NCI-H1417 (cell line): ENCODE measurements at regions not wholly inside any gene's neighbourhood (a gene's known extent, or its start where the extent isn't known, plus 50 kb on each side); places are given as distances from the start of the nearest gene placed in this dataset.
"Not testable (repeated sequence)": the region's sequence is repeated elsewhere in the genome, so short reads cannot be mapped to it uniquely, and the experiment has no call there.

Experiments used
- DNase-seq, 3 experiments: peaks; one replicate each; lab custom pipeline; 2025; lab: John Stamatoyannopoulos, UW

DNA sequence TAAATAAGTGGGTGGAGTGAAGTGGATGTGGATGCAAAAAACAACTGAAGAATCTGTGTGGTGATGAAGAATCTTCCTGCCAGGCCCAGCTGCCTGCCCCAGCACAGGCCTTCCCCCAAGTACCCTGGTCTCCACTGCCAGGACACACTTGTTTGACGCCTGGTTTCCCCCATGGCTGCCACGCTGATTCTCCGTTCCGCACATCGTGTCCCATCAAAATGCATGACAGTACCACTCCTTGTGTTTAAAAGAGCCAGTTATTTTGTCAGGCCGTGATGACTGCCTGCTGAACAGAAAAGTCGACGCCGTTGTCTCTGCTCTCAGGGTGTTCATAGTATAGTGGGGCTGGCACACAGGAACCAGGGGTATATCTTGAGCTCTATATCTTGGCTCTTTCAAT, 50.3 kb upstream of the KYNU start:
- DNase-seq, result no peak

DNA sequence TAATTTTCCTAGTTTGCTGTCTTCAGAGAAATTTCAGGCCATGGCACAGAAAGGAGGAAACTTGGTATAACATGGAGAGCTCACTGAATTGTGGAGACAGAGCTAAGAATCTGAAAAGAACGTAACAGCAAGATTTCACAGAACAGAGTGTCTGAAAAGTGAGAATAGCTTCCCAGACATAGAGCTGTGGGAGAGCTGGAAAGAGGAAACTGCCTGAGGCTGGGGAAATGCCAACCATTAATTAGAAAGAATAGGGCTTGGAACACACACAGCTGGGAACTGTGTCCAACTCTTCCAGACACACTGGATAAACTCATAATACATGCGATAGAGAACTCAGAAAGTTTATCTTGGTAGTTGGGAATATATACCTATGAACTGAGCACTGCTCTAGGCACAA, 51.6 kb upstream of the KYNU start:
- peak in 2 of 3 experiments; percentile 12 to 55 for DNase-seq

DNA sequence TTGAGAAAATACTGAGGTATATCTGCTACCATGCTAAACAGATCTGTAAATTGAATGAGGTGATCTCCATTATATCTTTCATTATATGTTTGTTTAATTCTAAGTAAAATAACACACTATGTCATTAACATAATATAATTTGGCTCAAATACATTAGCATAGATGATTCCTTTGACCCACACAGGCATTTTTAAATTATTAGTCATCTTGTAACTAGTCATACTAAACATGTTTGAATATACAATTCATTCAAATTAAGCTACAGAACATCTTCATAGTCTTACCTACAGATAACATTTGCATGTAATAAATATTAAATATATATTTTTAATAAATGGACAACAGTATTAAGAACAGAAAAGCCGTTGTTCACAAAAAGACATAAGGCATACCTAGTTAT, 52.7 kb upstream of the KYNU start:
- DNase-seq, result no peak

DNA sequence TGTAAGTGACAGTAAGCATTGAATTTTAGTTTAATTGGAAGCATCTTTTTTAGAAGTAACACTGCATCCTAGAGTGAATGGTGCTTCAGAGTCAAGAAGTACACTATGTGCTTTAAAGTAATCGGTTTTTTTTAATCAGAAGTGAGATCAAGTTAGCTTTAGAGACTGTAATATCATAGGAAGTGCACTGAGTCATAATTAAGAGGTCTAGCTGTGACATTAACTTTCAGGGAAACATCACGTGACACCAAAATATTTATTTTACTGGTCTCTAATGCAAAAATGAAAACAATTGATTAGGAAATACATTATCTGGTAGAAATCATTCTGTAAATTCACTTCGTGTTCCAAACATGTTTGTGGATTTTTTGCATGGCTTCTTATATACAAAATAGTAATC, 55.3 kb upstream of the KYNU start:
- no peak for DNase-seq

DNA sequence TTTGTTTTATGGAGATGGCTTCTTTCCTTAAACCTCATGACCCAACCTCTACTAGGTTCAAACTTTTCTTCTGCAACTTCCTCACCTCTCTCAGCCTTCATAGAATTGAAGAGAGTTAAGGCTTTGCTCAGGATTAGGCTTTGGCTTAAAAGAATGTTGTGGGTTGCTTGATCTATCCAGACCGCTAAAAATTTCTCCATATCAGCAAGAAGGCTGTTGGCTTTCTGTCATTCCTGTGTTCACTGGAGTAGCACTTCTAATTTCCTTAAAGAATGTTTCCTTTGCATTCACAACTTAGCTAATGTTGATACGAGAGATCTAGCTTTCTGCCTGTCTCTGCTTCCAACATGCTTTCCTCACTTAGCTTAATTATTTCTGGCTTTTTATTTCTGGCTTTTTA, 58.1 kb upstream of the KYNU start:
- DNase-seq, result no peak

DNA sequence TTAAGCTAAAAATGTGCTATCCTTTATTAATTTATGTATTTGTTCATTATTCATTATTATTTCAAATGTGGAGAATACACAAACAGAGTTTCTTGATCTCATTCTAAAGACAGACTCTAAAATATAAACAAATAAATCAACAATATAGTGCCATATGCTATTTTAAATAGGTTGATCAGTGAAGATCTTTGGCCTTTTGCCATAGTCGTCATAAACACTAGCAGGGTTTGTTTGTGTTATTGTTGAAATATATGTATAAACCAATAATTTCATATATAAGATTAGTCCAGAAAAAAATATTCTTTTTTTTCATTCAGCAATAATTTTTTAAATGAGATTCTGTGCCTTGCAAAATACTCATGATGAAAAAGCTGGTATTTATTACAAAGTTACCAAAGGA, 62.1 kb upstream of the KYNU start:
- DNase-seq, result no peak

DNA sequence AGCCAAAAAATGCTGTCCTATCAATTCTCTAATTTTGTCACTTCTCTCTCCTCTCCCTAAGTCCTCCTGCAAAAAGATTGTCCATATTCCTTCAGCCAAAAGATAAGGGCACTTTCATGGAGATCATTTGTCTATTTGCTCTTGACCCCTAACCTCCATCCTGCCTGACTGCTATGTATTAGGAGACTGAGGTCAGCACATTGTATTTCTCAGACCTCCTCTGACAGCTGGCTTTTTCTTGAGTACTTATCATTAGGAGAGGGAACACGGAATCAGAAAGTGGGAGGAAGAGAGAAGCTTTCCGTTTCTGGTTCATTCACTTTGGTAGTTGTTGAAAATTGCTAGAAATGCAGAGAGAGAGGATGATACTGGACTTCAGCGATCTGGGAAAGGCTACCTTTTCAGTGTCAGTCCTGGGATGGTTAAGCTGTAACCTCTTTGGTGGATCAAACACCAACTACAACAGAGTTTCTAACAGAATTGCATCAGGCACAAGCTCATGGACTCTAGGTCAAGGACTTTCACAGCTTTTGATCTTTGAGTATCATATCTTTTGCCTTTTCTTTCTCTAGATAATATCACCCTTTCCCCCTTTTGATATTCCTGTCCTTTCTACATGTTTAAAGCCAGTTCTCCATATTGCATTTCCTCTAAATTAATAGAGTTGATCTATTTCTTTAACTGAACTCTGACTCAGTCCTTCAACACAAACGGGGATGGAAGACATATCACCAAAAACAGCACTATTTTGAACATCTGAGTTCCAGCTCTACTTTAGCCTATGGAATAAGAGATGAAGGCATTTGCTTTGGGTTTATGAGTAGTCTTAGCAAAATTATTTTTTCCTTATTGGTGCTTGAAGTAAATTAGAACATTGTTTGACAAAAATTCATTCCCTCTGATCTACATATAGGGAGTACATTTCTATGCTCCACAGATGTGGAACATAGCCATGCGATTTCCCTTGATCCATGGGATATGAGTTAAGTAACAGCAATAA, 63.3 kb upstream of the KYNU start:
- DNase-seq, result no peak

DNA sequence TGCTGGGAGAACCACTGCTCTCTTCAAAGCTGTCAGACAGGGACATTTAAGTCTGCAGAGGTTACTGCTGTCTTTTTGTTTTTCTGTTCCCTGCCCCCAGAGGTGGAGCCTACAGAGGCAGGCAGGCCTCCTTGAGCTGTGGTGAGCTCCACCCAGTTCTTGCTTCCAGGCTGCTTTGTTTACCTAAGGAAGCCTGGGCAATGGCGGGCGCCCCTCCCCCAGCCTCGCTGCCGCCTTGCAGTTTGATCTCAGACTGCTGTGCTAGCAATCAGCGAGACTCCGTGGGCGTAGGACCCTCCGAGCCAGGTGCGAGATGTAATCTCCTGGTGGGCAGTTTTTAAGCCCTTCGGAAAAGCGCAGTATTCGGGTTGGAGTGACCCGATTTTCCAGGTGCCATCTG, 65.8 kb upstream of the KYNU start:
- not testable (repeated sequence) for DNase-seq

DNA sequence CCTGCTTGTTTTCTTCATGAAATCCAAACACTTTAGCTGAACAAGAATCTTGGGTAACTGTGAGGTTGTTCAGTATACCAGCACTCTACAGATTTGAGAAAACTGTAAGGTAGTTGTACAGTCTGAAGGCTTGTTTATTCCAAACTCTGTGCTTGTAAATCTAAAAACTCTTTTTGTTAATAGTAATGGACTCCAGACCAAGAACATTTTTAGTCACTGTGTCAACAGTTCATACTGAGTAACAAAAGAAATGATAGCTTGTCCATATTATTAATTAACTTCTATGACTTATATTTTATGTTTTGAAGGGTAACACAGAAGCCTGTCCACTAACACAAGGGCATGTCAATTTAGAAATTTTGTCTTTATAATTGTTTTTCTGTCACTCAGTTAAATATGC, 72.2 kb upstream of the KYNU start:
- peak in 1 of 3 experiments; percentile 4 for DNase-seq

DNA sequence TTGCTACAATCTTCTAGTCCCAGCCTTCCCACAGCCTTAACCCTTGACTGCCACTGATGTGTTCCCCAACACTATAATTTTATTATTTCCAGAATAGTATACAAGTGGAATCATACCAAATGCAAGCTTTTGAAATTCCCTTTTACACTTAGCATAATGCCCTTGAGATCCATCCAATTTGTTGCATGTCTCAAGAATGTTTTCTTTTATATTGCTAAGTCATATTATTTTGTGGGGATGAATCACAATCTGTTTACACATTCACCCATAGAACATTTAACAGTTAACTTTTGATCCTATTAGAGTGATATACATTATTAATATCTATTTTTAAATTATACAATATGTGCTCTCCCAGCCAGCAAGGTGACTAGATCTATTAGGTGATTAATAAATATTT, 74.3 kb upstream of the KYNU start:
- DNase-seq, result no peak

DNA sequence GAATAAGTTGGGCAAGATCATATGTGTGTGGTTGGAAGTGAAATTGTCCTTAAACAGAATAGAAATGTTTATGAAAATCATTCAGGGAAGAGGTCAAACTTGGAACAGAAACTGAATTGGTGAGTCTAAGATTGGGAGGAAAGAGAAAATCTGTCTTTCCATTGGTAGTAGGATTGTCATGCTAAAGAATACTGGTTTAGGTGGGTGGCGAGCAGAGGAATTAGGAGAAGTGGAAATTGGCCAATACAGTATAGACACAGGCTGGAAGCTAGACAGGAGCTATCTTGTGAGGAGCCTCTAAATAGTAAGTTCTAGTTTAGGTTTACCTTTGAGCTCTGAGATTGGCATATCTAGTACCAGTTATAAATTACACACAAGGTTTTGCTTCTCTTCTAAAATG, 80.9 kb upstream of the KYNU start:
- DNase-seq, result no peak

DNA sequence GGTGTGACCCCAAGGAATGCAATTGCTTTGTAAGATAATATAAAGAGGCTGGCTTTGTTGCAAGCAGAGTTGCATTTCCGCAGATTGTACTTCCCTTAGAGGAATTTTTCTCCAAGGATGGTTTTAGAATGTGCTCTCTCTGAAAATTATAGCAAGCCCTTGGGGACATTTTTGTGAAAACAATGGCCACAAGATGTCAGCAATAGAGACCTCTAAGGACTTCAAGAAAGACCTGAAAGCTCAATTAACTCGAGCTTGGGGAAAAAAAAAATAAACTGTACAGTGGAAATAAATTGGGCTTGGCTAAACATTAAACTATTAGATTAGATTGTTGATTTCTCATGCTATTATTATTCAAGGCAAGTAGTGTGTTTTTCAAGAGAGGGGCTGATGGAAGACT, 81.3 kb upstream of the KYNU start:
- DNase-seq, result peak in 1 of 3 experiments; percentile 5

DNA sequence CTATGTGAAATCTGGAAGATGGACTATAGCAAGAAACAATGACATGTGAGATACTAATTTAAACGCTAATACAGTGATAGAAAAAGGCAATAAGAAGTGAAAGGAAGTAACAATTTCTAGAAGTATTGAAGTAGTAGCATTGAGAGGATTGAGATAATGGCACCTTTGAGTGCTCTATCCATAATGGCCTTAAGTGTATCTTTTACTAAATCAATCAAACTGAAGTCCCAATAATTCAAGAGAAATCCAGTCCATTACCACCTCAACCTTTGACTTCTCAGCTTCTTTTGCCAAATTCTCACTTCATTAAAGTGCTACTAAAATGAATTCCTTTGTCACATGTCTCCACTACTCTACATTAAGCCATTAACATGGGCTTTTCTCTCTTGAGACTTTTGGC, 82.6 kb upstream of the KYNU start:
- DNase-seq, result no peak

DNA sequence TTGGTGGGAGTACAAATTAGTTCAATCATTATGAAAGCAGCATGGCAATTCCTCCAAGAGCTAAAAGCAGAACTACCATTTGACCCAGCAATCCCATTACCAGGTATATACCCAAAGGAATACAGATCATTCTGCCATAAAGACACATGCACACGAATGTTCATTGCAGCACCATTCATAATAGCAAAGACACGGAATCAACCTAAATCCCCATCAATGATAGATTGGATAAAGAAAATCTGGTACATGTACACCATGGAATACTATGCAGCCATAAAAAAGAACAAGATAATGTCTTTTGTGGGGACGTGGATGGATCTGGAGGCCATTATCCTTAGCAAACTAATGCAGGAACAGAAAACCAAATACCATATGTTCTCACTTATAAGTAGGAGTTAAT, 85.1 kb upstream of the KYNU start:
- DNase-seq, result not testable (repeated sequence)

DNA sequence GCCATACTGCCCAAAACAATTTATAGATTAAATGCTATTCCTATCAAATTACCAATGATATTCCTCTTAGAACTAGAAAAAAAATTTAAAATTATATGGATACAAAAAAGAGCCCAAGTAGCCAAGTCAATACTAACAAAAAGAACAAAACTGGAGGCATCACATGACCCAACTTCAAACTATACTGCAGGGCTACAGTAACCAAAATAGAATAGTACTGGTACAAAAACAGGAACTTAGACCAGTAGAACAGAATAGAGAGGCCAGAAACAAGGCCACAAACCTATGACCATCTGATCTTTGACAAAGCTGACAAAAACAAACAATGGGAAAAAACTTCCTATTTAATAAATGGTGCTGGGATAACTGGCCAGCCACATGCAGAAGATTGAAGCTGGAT, 86.1 kb upstream of the KYNU start:
- DNase-seq, result no peak

DNA sequence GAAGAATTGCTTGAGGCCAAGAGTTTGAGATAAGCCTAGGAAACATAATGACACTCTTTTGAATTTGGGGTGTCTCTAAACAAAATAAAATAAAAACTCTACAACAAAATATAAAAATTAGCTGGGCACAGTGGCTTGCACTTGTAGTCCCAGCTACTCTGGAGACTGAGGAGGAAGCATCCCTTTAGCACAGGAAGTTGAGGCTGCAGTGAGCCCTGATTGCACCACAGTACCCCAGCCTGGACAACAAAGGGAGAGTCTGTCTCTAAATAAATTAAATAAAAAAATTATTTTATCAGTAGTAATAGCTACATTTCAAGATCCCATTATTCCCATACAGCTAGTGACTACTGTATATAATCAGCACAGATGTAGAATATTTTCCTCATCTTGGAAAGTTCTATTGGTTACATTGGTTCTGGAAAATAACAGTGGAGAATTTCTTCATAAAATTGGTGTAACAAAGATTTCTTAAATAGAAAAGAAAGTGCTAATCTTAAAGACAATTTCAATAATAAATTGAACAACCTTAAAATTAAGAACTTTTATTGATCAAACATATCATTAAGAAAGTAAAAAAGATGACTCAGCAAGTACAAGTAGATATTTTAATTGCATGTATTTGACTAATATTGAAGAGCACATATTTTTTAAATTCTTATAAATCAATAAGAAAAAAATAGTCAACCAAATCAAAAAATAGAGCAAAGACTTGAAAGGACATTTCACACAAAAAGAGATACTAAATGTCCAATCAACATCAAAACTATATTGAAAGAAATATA, 90.4 kb upstream of the KYNU start:
- DNase-seq, result no peak

DNA sequence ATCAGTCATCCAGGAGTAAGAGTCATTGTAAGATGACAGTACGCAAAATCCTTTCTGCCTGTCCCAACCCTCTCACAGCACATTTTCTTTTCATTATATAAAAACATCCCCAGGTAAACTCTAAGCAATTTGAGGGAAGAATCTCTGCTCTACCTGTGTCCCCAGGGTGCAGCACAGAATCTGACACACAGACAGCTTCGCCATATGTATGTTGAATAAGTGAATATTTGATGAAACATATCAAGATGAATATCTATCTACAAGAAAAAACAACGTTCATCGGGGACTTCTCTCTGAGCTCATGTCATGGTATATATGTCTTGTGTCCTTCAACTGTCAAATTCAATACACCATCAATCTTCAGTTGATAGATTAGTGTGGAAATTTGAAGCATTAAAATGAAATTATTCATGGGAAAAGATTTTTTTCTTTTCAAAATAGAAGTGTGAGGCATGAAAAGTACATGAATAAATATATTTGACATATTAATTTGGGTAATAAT, 94.5 kb upstream of the KYNU start:
- DNase-seq, result no peak

DNA sequence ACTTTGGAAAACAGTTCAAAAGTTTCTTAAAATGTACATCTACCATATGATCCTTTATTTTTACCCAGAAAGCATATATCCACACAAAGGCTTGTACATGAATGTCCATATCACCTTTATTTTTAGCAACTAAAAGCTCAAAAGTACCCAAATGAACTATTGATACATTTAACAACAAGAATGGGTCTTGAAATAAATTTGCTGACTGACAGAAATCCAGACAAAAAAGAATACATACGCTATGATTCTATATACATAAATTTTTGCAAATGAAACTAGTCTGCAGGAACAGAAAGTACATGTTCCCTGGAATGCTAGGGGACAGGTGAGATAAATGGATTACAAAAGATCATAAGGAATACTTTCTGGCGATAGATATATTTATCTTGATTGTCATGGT, 96.3 kb upstream of the KYNU start:
- no peak for DNase-seq

DNA sequence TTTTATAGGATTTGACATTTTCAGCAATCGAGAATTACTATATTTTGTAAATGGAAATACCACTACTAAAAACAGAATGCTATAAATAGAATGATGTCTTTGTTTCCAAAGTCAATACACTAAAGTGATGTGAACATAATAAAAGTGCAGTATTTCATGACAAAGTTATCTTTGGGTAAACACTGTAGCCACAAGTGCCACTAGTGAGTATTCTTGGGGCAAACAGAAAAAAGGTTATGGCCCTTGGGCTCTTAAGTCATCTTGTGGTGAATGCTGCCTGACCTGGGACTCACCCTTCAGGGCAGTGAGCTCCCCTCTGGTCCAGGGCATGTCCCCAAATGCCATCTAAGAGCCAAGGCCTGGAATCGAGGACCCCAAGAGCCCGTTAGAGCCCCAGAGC, 99.2 kb upstream of the KYNU start:
- no peak for DNase-seq

DNA sequence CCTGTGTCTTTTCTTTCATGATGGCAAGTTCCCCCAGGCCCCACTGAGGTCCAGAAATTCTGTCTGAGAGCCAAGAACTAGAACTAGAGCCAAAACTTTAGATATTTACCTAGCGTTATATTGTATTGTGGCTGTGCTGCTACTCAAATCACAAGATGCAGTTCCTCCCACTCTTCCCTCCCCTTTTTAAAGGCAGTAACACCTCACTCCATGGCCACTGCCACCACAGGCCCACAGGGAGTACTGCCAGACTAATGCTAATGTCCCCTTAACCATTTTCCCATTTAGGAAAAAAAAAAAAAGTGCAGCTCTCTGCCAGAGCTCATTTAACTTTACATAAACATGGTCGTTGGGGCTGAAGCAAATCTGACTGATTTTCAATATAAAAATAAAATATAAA, 99.7 kb upstream of the KYNU start:
- no peak for DNase-seq

DNA sequence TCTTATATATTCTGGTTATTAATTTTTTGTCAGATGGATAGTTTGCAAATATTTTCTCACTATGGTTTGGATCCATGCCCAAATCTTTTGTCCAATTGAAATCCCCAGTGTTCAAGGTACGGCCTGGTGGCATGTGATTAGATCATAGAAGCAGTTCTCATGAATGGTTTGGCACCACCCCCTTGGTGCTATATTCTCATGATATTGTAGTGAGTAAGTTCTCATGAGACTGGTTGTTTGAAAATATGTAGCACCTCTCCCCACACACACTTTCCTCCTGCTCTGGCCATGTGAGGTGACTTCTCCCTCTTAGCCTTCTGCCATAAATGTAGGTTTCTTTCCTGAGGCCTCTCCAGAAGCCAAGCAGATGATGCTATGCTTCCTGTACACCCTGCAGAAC, 107.7 kb upstream of the KYNU start:
- DNase-seq, result no peak

DNA sequence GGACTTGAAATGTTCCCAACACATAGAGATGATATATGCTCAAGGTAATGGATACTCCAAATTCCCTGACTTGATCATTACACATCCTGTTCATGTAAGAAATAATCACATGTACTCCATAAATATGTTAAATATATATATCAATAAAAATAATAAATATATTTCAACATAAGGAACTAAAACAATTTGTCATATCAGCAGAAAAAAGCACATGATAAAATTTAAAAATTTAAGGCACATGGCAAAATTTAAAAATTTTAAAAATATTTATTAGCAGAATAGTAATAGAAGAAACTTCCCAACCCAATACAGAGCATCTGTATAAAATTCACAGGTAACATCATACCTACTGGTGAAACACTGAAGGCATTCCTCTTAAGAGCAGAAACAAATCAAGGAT, 109.6 kb upstream of the KYNU start:
- no peak for DNase-seq

DNA sequence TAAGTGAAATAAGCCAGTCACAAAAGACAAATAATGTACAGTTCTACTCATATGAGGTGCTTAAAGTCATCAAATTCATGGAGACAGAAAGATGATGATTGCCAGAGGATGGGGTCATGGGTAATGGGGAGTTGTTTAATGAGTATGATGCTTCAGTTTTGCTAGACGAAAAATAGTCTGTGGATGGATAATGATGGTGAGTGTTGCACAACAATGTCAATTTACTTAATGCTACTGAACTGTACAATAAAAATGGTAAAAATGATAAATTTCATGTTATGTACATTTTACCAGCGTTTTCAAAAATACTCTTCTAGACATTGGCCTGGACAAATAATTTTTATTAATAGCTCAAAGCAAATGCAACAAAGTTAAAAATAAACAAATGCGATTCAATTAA, 118.5 kb upstream of the KYNU start:
- no peak for DNase-seq
